SK-N-MC (cell line): ENCODE measurements at regions not wholly inside any gene's neighbourhood (a gene's known extent, or its start where the extent isn't known, plus 50 kb on each side); places are given as distances from the start of the nearest gene placed in this dataset.
"Not testable (repeated sequence)": the region's sequence is repeated elsewhere in the genome, so short reads cannot be mapped to it uniquely, and the experiment has no call there.

Experiments used
- DNase-seq: peaks from one replicate; pipeline ENCODE4 v3.0.0-alpha.2; 2011; ENCODE audit warnings: low read depth, low spot score
- H3K27ac ChIP-seq: fragments of 200-600 bp; sonication (generic); 2 replicates; pipeline ENCODE4 v1.5.1; 2016; ENCODE audit warnings: mixed run types
- H3K36me3 ChIP-seq: fragments of 200-600 bp; sonication (generic); 2 replicates; pipeline ENCODE4 v1.6.1; 2017; ENCODE audit warnings: antibody characterized with exemption, low read length, mixed read lengths; ENCODE audit not compliant: insufficient read depth
- H3K4me3 ChIP-seq: fragments of 200-600 bp; sonication (generic); 2 replicates; pipeline ENCODE4 v1.5.1; 2016
- H3K9ac ChIP-seq: fragments of 200-600 bp; sonication (generic); 2 replicates; pipeline ENCODE4 v1.8.0; 2017; ENCODE audit warnings: mixed run types, mixed read lengths; ENCODE audit not compliant: insufficient read length
- H3K9me3 ChIP-seq: fragments of 200-600 bp; sonication (generic); 2 replicates; pipeline ENCODE4 v1.6.1; 2017; ENCODE audit warnings: low read depth, mild to moderate bottlenecking, antibody characterized with exemption, low read length, moderate library complexity, mixed read lengths
- EZH2 ChIP-seq: fragments of 200-600 bp; sonication (generic); IDR thresholded peaks from one replicate; pipeline ENCODE4 v1.6.1; 2017; ENCODE audit warnings: antibody characterized with exemption
- FOXP2 ChIP-seq: optimal IDR thresholded peaks from 2 replicates; pipeline ENCODE3; 2011; ENCODE audit warnings: mild to moderate bottlenecking, moderate library complexity; ENCODE audit not compliant: insufficient read depth; ENCODE audit errors: extremely low read length, control extremely low read depth
- POLR2AphosphoS5 ChIP-seq: IDR thresholded peaks from 2 replicates; pipeline ENCODE4 v1.6.1; 2012; ENCODE audit warnings: mild to moderate bottlenecking, low read depth, low read length, borderline replicate concordance

DNA sequence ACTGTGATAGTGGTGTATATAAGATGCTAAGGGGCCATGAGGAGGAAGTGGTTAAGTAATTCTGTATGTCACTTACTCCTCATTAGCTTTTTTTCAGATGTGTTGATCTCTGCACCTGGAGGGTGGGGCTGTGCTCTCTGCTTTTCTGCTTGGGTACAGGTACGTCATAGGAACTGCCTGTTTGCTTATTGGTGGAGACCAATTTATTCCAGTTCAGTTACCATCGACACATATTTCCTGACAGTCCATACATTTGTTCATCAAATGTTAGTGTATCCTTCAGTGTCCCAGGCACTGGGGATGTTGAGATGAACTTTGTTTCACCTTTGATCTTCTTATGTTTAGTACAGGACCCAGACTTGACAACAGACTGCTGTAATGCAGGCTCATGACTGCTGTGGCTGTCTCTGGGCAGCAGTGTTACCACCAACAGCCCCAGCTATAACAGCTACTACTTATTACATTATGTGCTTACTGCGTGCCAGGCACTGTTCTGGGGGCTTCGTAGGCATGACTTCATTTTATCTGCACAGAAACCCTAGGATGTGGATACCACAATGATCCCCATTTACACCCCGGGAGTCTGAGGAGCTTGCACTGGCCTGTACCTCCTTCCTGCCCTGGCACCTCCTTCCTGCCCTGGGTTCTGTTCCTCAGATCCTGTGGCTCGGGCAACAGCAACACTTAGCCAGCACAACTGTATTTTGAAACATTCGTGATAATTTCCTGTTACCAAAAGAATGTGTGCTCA lies 87.4 kb downstream of the BUB3 start:
- no peak overlapping the region for H3K27ac ChIP-seq
- H3K36me3 ChIP-seq: no peaks in the 10 kb centered on the region
- H3K4me3 ChIP-seq: no peak overlapping the region
- H3K9ac ChIP-seq: no peak overlapping the region
- TF ChIP-seq POLR2AphosphoS5: no peak
- TF ChIP-seq FOXP2: no peak
- TF ChIP-seq EZH2: no peak
- no peak for DNase-seq
- no peaks in the 10 kb centered on the region for H3K9me3 ChIP-seq

DNA sequence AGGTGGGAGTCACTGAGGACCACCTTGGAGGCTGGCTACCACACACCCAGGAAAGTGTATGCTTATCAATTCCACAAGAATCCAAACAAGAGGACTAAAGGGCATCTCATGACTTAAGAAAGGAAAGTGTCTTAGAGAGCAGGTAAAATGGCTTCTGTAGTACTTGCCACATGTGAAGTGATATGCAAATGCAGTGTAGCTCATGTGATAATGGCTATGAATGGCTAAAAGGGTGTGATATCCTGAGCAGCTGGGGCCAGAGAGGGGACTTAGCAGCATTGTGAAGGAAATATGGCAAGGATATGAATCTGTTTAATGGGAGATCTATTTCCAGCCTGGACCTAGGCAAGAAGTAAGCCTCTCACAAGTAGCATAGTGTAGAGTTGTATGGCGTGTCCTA lies 90.5 kb downstream of the BUB3 start:
- Histone ChIP-seq H3K4me3 (no peak overlapping the region), H3K36me3 (no peaks in the 10 kb centered on the region), H3K27ac (no peak overlapping the region), H3K9me3 (no peaks in the 10 kb centered on the region), H3K9ac (no peak overlapping the region)
- DNase-seq: no peak
- TF ChIP-seq FOXP2: no peak
- no peak for TF ChIP-seq EZH2
- no peak for TF ChIP-seq POLR2AphosphoS5

DNA sequence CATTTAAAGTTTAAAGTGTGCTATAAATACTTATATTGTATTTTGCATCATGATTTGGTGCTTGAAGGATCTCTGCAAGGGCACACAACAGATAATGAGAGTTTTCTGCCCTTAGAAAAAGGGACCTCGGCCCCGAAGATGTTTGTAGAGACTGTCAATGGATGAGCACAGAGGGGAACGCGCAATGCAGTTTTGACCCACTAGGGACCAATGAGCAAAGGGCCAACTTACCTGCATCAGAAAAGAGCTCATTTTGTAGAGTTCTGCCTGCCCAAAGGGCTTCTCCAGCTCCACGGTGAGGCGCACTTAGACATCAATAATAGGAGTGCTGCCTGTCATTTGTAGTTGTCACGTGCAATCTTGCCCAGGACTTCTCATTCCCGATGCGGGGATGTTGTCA lies 91.1 kb downstream of the BUB3 start:
- TF ChIP-seq FOXP2: no peak
- TF ChIP-seq EZH2: no peak
- no peak for TF ChIP-seq POLR2AphosphoS5
- no peak overlapping the region for H3K4me3 ChIP-seq
- DNase-seq: no peak
- no peaks in the 10 kb centered on the region for H3K36me3 ChIP-seq
- H3K9ac ChIP-seq: no peak overlapping the region
- H3K27ac ChIP-seq: no peak overlapping the region
- no peaks in the 10 kb centered on the region for H3K9me3 ChIP-seq

DNA sequence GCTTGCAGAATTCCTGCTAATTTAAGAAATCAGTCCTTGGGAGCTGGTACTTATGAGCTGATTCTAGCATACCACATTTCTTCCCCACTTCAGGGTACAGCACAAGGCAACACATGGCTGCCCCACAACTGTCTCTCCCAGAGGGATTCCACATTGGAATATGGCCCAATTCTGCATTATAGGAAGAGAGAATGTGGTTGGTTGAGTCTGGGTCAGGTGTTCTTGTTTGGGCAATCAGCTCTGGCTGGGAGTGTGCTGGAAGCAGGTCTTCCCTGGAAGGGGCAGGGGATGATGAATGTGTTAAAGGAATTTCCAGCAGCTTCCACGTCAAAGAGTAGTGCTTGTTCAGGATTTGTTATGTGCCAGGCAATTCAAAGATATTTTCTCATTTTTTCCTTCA lies 95.7 kb downstream of the BUB3 start:
- no peak overlapping the region for H3K9ac ChIP-seq
- no peak for DNase-seq

DNA sequence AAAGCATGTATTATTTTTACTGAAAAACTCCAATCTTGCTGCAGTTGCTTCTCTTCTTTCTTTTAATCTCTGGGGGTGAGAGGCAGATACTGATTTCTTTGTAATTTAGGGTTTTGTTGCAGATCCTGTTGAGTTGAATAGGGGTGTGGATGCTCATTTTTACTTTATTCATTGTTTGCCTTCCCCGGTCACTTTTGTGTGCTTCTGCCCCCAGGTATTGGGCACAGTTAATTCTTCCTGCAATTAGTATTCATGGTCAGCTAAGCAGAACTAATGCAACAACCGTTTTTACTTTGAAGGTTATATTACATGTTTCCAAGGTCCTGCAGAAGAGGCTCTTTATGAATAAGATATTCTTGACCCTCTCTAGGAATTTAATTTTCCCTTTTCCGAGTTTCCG lies 96.4 kb downstream of the BUB3 start:
- no peak for TF ChIP-seq FOXP2
- H3K36me3 ChIP-seq: no peaks in the 10 kb centered on the region
- no peak overlapping the region for H3K27ac ChIP-seq
- no peak overlapping the region for H3K9ac ChIP-seq
- no peak for DNase-seq
- H3K4me3 ChIP-seq: no peak overlapping the region
- H3K9me3 ChIP-seq: no peaks in the 10 kb centered on the region

More for the DNA sequence above, 95.7 kb downstream of the BUB3 start:
- Histone ChIP-seq H3K4me3 (no peak overlapping the region), H3K36me3 (no peaks in the 10 kb centered on the region), H3K27ac (no peak overlapping the region), H3K9me3 (no peaks in the 10 kb centered on the region)
- no peak for TF ChIP-seq POLR2AphosphoS5
- TF ChIP-seq FOXP2: no peak
- no peak for TF ChIP-seq EZH2

DNA sequence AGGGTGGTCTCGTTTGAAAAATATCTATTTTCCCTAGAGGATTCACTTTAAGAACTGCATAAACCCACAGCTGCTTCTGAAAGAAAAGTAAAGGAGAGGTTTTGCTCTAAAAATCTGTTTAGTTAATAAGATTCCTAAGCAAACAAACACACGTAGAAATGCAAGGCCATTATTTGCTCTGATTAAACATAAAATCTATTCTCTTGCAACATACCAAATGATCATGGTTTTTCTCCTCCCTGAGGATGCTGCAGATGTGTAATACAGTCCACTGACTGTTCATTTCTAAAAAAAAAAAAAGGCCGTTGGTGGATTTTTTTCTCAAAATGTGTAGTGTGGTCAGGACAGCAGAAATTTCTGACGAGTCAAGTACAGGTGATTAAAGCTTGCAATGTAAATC lies 98.6 kb downstream of the BUB3 start:
- H3K27ac ChIP-seq: no peak overlapping the region
- no peak overlapping the region for H3K4me3 ChIP-seq
- no peaks in the 10 kb centered on the region for H3K36me3 ChIP-seq
- no peak for DNase-seq
- no peak for TF ChIP-seq POLR2AphosphoS5
- TF ChIP-seq FOXP2: no peak
- no peak for TF ChIP-seq EZH2
- H3K9me3 ChIP-seq: no peaks in the 10 kb centered on the region
- H3K9ac ChIP-seq: no peak overlapping the region

DNA sequence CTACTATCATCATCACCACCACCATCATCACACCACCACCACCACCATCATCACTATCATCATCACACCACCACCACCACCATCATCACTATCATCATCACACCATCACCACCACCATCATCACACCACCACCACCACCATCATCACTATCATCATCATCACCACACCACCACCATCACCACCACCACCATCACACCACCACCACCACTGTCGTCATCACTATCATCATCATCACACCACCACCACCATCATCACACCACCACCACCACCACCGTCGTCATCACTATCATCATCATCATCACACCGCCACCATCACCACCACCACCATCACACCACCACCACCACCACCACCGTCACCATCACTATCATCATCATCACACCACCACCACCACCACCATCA lies 100.1 kb downstream of the BUB3 start:
- H3K9me3 ChIP-seq, H3K9ac ChIP-seq, H3K27ac ChIP-seq, H3K36me3 ChIP-seq, DNase-seq, H3K4me3 ChIP-seq: not testable (repeated sequence)

DNA sequence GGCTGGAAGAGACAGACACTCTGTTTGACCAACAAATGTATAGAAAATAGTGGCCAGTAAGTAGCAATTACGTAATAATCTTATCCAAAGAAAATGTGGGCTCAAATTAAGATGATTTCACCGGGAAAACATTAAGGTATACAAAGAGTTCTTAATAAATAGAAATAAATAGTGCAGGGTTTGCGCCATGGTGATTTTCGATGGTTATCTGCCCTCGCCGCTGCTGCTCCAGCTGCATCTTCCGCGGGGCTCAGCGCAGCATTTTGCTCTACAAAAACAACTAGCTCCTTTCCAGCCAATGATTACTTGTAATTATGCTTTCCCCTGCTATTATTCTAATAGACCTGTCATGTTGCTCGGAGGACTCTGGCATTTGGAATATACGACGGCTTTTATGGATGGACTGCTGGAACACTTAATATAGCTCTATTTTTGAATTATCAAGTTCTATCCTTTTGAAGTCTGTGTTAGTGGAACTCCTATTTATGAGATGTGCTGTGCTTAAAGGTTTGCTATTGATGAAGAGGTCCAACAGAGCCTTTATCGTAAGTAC lies 103.8 kb downstream of the BUB3 start:
- Histone ChIP-seq H3K9ac (no peak overlapping the region), H3K27ac (no peak overlapping the region), H3K36me3 (no peaks in the 10 kb centered on the region), H3K9me3 (no peaks in the 10 kb centered on the region), H3K4me3 (no peak overlapping the region)
- DNase-seq: no peak
- TF ChIP-seq EZH2: no peak
- no peak for TF ChIP-seq FOXP2
- TF ChIP-seq POLR2AphosphoS5: no peak

DNA sequence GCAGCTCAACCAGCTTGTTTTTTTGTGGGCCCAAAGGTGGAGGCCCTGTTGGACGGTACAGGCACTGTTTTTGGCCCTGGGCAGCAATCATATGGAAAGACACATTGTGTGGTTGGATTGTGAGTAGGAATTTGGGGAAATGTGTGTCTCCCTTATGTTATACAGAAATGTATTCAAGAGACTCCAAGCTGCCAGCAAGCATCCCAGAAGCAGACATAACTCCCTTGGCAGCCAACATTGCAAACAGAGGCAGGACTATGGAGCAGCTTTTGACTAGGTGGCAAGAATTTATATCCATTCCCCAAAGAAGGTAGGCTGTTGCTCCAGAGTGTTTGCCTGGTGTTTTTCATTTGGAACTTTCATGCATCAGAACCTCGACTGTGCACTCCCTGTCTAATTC lies 104.9 kb downstream of the BUB3 start:
- Histone ChIP-seq H3K36me3 (no peaks in the 10 kb centered on the region), H3K9me3 (no peaks in the 10 kb centered on the region), H3K27ac (no peak overlapping the region), H3K9ac (no peak overlapping the region), H3K4me3 (no peak overlapping the region)
- TF ChIP-seq EZH2 (no peak), FOXP2 (no peak)
- DNase-seq: no peak
